HG03565 (cell line): ENCODE measurements at regions not wholly inside any gene's neighbourhood (a gene's known extent, or its start where the extent isn't known, plus 50 kb on each side); places are given as distances from the start of the nearest gene placed in this dataset.

Source experiments
- ATAC-seq: cut with Tn5 transposase; IDR thresholded peaks from one replicate; pipeline ENCODE4 v1.9.1; 2021; ENCODE audit warnings: mild to moderate bottlenecking, moderate library complexity; ENCODE audit not compliant: unreplicated experiment

DNA sequence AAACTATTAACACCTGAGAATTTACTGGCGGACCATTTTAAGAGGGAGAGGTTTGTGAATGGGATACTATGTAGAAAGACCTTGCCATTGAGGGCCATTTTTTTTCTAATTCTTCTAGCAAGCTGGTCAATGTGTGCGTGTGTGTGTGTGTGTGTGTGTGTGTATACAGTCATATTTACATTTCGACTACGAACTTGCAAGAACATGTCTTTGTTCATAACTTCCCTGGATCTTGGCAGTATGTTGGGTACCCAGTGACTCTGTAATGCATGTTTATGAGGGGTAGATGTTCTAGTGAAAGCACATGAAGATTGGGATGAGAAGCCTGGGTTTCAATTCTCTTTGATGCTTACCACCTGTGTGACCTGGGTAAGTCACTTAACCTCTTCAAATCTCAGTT is 133.6 kb downstream of the UBE2E3 start:
- no peak for ATAC-seq

DNA sequence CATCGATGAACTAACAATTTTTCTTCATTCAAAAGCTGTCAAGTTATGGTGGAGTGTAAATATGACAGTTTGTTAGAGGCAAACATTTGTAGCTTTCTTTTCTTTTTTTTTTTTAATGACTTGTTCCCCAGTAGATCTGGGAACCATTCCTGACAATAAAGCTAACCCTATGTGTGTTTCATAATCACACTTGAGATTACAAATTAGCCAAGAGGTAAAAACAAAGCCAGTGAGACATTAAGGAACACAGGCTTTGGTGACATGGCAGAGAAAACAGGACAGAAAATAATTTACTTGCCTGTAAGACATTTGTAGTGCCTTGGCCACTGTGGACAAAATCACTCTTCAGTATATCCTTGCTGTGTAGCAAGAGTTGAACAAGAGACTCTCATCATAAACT is 135.9 kb downstream of the UBE2E3 start:
- ATAC-seq, result no peak

DNA sequence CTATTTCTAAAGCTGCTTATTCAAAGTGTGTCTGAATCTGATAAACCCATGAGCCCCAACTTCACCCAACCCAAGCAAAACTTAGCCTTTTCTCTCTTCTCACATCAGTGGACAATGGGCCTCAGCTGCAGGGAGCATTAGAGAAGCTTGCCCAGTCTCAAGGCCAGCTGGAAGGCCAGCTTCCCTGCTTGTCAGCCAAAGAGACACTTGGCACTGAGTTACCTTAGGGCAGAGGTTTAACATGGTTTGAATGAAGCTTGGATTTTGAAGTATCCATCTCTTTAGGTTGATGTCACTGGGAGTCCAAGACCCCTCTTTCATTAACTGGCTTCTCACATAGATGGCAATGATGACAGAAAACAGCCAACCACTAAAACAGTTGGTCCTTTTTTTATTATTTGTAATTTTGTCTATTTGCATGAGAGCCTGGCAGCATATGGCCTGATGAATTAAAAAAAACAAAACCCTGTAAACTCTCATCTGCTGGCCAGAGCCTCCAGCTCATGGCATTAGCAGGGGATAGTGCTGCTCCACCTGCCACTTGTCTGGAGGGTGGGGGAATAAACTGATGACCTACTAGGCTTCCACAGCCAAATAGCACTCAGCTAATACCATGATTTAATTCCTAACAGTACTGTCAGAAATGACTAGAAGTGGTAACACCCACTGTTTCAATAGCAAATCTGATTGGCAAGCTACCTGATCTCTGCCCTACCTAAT is 137.0 kb downstream of the UBE2E3 start:
- ATAC-seq, result no peak

DNA sequence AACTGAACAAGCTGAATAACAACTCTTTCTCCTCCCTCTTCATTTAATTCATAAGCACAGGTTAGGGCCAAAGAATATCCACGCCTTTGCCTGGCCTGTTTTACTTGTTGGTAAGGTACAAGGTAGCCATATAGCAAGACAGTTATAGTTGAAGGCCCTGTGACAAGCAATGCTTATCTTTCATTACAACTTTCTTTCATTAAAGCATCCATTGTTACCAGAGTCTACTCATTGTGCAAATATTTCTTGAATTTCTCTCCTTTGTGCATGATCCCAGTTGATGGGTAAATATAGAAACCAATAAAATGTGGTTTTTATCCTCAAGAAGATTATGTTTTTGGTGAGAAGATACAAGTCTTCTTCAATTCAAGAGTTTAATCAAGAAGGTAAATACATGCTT is 140.2 kb downstream of the UBE2E3 start:
- ATAC-seq, result no peak

DNA sequence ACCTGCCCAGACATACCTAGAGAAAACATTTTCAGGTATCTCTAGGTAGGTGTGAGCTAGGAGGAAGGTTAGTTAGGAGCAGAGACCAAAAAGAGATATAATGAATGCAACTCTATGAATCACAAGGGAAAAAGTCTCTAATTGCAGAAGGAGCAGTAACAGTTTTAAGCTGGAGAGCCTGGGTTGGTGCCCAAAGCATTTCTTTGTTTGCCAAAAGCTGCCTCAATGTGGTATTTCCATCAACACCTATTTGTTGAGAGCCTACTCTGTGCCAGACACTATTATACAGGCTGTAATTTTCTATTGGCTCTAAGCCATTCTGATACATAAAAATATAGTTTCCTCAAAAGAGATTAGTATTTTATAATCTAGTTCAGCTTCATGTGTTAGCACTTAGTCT is 141.6 kb downstream of the UBE2E3 start:
- no peak for ATAC-seq

DNA sequence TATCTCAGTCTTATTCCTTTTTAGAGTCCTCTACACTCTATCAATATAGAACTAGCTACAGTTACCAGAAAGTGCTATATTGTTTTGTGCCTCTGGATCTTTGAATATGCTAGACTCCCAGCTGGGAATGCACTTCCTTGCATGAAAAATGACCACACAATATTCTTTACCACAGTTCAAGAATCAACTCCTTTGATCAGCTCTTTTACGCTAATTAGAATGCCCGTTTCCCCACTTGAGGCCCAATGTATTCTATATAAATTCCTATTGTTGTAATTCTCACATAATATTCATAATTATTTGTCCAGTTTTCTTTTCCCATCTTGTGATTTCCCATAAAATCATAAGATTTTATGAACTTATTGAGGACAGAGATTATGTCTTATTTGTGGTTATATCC is 142.2 kb downstream of the UBE2E3 start:
- ATAC-seq, result no peak

DNA sequence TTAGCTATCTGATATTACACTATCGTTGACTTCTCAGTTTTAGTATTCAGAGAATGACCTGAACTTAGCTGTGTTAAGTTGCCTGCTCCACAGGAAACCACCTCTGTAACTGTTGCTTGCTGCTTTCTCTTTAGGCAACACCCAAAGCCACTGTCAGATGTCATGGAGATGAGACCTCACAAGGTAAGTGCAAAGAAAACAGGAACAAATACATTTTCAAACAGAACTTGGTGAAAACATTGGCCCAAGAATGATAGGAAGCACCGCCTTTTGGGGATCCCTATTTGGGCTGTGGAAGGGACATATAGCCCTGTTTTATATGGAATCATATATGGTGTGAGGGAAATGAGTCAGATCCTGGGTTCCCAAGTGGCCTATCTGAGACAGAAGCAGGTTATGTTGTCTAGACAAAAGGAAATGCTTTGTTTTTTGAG is 143.4 kb downstream of the UBE2E3 start:
- ATAC-seq, result peak; percentile 93

DNA sequence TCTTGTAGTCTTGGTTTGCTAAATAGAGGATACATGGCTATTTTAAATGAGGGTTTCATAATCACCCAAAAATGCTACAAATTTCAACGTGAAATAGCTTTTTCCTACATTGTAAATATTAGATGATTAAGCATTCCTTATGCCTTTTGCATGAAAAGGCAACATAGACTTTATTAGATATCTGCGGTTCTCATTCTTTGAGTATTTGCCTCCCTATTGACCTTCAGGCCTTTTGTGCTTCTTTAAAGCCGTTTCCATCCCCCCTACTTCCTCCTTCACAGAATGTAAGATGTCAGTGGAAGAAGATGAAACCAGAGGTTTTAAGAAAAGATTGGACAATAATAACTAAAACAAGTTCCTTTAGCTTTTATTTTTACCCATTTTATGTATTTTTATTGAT is 144.1 kb downstream of the UBE2E3 start:
- no peak for ATAC-seq

DNA sequence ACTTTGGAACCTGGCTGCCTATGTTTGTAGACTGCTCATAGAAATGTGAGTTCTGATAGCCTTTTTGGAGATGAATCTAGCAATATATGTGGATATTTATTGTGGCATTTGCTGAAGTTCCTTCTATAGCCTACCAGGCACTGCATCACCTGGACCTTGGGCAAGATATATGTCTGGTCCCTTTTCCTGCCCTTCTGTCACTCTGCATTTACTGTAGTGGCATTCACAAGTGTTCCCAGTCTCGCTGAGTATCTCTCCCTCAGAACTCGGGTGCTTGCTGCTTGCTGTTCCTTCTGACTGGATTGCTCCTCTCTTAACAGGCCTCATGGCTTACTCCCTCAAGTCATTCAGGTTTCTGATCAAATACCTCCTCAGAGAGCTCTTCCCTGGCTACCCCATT is 145.0 kb downstream of the UBE2E3 start:
- no peak for ATAC-seq

DNA sequence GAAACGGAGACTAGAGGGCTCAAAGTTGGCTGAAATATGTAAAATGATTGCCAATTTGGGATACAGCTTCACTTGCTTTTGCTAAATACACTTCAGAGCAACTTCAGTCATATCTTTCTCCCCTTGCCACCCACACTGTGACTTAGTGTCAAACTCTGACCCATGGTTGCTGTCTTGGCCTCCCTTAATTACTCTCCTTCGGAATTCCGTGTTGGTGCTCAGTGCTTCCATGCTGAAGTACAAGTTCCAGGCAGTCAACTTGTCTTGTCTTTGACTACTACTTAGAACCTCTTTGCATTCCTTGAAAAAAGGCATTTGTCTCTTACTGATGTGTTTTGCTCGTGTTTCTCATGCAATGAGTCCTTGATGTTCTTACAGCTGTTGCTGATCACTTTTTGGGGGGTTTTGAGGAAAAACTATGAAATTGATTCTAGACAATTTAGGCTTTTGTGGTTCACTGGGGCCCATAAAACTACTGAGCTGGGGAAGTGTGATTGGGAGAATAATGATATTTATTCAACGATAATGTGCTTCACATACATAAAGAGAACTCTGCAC is 146.0 kb downstream of the UBE2E3 start:
- ATAC-seq, result no peak

DNA sequence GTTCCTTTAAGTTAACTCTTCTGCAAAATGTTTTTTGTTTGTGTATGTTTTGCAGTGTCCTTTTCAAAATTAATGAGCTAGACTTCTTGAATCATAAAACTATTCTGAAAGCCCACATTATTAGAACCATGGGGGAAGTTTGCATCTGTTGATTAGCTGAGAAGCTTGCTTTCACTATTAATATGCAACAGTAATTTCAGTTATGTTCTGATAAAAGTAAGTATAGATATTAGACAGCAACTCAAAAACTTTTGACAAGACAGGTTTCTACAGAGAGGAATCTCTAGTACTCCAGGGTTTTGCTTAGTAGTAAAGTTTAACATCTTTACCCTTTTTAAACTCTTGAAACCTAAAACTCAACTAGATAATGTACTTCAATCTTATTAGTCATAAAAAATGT is 147.8 kb downstream of the UBE2E3 start:
- ATAC-seq, result peak; percentile 76

DNA sequence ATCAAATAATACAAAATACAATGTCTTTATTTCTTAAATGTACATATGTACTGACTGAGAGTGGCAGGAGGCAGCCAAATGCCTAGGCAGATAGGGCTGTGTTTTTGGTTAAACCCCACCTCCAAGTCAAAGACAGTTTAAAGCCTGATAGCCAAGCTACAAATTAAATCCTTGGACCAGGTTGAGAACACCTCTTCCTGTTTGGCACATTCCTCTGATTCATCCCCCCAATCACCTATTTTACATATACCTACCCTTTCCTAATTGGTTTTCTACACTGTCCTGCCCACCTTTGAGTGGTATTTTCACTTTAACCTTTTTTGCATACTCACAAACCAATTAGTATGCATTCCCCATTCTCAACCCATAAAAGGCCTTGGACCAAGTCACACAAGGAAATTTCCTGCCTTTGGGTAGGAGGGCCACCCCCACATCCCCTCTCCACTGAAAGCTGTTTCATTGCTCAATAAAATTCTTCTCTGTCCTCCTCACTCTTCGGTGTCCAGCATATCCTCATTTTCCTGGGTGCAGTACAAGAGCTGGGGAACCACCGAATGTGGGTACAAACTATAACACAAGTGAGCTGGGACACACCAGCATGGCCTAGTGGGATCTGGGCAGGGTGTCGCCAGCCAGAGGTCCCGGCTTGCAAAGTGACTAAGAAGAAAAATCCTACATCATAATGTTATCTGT is 149.1 kb downstream of the UBE2E3 start:
- no peak for ATAC-seq

DNA sequence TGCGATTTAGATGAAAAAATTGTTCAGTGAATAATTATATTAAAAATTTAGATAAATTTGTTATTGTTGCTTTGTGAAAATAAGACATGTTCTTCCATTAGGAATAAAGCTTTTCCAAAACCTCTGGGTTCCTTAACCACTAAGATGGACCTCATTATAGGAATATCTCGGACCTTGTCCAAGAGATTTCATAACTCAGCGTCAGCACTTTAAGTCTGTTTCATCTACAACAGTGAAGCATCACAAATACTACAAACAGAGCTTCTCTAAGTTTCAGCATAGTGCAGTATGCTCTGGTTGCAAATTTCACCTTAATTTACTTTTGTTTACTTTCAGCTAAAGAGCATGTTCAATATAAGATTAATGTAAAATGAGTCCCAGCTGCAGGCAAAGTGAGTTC is 150.3 kb downstream of the UBE2E3 start:
- no peak for ATAC-seq

DNA sequence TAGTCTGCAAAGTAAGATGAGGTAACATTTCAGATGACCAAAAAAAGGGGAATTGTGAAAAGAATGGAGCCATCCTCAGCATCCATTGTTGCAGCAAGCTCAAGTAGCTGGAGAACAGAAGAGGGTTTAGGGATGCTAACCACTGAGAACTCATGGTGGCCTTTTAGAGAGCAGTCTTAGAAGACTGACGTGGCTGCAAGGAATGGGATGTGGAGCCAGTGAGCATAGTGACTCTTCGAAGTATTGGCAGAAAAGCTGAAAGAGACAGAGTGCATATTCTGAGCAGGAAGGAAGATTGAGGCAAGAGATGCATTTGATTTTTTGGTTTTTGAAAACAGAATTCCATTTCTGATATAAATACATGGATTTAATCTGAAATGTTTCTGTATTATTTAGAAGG is 151.2 kb downstream of the UBE2E3 start:
- ATAC-seq, result no peak

DNA sequence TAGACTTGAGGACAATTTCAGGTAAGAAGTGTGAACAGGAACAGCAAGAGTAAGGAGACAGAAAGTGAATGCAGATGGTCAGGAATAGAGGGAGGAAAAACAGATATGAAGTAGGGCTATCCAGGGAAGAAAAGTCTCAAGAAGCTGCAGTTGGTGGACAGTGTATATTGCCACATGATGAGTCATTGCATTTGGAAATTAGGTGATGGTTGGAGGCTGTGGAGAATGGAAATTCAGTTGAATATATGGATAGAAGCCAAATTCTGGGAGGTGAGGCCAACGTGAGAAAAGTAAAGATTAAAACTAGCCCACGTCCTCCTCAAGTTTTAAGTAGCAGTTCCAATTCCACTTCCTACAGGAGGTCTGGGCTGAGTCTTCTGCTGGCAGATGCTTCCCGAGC is 158.4 kb downstream of the UBE2E3 start:
- ATAC-seq, result no peak

DNA sequence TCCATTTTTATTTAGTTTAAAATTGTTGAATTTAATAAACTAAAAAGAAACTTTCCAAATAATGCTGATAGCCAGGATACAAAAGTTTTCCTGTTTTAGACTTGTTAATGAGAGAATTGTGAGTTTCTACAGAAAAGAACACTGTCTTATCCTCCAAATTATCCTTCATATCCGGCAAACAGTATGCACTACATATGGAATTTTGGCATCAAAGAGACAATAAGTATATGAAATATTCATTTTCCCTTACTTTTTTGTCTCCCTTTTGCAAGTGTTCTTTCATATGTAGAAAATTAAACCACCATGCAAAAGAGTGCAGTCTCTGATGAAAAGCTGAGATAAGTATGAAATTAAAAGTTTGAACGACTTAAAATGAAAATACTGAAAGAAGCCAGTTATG is 159.4 kb downstream of the UBE2E3 start:
- no peak for ATAC-seq

DNA sequence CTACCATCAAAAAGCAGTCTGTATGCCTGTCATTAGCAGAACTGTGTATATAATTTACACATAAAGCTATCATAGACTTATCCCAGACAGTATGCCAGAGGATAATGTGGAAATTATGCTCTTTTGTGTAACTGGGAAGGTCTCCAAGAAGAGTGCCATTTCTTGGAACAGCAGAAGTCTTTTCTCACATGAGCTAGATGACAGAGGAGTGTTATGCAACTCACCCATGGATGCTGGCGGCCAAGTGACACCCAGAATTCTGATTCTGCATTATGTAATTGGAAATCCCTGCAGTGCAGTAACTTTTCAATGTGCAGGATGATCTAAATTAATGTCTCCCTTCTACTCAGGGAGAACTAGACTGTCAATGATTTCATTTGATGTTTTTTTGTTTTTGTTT is 160.0 kb downstream of the UBE2E3 start:
- no peak for ATAC-seq

DNA sequence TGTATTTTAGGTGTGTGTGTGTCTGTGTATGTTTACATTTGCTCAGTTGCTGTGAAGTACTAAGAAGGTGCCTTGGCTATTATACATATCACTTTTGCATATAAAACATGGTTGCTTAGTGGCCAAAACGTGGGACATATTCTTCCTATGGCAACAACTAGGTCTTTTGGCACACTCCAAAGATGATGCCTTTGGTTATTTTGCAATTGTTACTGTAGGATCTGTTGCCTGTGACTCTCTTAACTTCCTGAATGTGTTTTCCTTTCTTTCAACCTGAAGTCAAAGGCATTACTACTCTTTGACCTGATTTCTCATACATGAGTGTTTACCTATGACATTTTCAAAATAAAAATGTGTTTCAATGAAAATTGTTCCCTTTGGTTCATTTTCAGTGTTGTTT is 160.5 kb downstream of the UBE2E3 start:
- ATAC-seq, result no peak

DNA sequence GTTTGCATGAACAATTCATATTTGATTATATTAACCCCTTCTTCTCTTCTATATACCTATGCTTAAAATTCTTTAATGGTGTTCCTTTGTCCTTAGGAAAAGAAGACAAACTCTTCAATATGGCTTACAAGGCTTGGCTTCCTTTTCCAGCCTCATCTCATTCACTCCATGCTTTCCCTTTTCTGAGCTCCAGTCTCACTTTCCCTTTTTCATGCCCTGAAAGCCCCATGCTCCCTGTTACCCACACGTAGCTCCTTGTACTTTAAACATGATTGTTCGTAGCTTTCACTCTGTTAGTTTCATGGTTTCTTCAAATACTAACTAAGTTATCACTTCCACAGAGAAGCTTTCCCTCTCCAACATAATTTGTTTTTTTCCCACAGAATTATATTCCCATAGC is 161.3 kb downstream of the UBE2E3 start:
- ATAC-seq, result no peak

DNA sequence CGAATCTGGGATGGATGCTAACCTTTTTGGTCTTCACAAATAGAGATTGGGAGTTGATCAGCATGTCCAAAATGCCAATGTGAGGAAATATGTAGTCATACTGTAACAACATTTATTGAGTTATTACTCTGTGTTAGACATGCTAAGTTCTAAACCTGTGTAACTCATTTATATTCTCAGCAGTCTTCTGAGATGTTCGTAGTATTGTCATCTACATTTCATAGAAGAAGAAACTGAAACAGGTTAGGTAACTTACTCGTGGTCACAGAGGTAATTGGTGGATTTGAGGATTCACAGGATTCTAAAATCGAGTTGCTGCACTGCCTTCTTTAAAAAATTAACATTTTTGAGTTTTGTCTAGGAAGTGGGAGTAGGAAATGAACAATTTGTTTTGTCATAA is 162.1 kb downstream of the UBE2E3 start:
- ATAC-seq, result no peak

DNA sequence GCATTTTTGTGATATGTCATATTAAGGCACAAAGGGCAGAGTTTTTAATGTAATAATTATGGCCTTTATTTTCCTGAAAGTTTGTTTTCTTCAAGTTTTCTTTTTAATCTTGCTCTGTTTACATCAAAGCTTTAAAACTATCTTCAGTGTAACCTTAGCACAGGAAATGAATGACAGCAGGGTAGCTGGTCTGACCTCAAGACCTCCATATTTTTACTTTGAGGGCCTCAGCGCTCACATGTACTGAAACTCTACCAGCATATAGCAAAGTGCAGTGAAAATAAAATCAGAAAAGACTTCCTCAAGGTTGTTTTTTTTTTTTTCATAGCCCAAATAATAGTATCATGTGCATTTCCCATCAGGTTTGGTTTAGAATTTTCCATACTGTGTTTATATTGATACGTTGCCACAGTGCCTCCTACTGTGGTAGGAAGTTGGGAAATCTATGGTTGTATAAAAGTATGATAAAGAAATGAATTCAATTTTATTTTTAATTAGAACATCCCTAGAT is 163.4 kb downstream of the UBE2E3 start:
- ATAC-seq, result no peak

DNA sequence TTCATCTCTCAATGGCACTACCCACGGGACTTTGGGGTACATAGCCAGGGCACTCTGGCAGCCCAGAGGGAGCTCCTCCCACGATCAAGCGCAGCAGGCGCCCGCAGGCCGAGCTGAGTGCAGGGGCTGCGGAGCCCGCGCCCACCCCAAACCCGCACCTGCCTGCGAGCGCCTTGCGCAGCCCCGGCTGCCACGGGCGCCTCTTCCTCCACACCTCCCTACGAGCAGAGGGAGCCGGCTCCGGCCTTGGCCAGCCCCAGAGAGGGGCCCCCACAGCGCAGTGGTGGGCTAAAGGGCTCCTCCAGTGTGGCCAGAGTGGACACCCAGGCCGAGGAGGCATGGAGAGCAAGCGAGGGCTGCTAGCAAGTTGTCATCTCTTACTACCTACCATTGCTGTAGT is 165.2 kb downstream of the UBE2E3 start:
- no peak for ATAC-seq
